ENCODE measurements at regions not wholly inside any gene's neighbourhood (a gene's known extent, or its start where the extent isn't known, plus 50 kb on each side); places are given as distances from the start of the nearest gene placed in this dataset.

- DNase-seq = no peak
Measured at GRCh38 chr14:101123618-101124510, 220.3 kb upstream of the RTL1 start.

GRCh38 chr14:101124815-101125214, 221.3 kb upstream of the RTL1 start:
- no peak for DNase-seq

GRCh38 chr14:101125313-101125712, 221.8 kb upstream of the RTL1 start:
- DNase-seq = no peak

- DNase-seq = no peak
Measured at GRCh38 chr14:101125719-101126651, 222.5 kb upstream of the RTL1 start.

- DNase-seq = no peak
Measured at GRCh38 chr14:101126731-101127130, 223.2 kb upstream of the RTL1 start.

- DNase-seq = no peak
Measured at GRCh38 chr14:101127224-101127623, 223.7 kb upstream of the RTL1 start.

GRCh38 chr14:101128478-101129321, 225.2 kb upstream of the RTL1 start:
- no peak for DNase-seq

GRCh38 chr14:101129521-101130167, 226.1 kb upstream of the RTL1 start:
- DNase-seq = no peak

GRCh38 chr14:101130861-101131260, 227.3 kb upstream of the RTL1 start:
- no peak for DNase-seq

- no peak for DNase-seq
Measured at GRCh38 chr14:101131451-101131916, 228.0 kb upstream of the RTL1 start.

- no peak for DNase-seq
Measured at GRCh38 chr14:101132051-101132571, 228.6 kb upstream of the RTL1 start.

GRCh38 chr14:101132588-101132987, 229.1 kb upstream of the RTL1 start:
- no peak for DNase-seq

GRCh38 chr14:101133068-101133467, 229.5 kb upstream of the RTL1 start:
- DNase-seq = no peak

- DNase-seq = no peak
Measured at GRCh38 chr14:101134161-101134631, 230.7 kb upstream of the RTL1 start.

- no peak for DNase-seq
Measured at GRCh38 chr14:101134851-101135433, 231.4 kb upstream of the RTL1 start.

GRCh38 chr14:101135796-101136742, 232.5 kb upstream of the RTL1 start:
- DNase-seq = no peak

GRCh38 chr14:101137234-101137633, 233.7 kb upstream of the RTL1 start:
- no peak for DNase-seq

GRCh38 chr14:101147848-101148247, 244.3 kb upstream of the RTL1 start:
- no peak for DNase-seq

GRCh38 chr14:101150039-101150610, 246.6 kb upstream of the RTL1 start:
- no peak for DNase-seq
